ENCODE measurements at regions not wholly inside any gene's neighbourhood (a gene's known extent, or its start where the extent isn't known, plus 50 kb on each side); places are given as distances from the start of the nearest gene placed in this dataset.

DNA sequence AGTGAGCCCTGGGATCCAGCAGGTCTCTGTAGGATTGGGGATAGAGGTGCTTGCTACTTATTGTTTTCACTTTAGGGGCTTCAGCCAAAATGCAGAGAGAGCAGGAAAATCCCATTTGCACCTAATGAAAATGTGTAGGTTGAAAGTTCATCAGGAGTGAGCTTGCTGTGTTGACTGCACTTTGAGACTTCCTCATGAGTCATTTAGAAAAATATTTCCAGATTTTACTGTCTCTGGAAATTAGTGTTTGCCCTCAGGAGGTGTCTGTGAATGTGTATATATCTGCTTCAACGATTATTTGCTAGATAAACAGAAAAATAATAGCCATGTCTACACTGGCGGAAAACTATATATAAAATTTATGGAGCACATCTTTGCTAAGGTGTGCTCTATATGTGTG, 159.3 kb downstream of the CAND1 start:
- TF ChIP-seq JUND (IDR thresholded peaks at IDR 0.05) (no peak), POLR2AphosphoS5 (IDR thresholded peaks at IDR 0.05; ENCODE audit: low read depth, low read length) (no peak), ATF3 (IDR thresholded peaks at IDR 0.05) (no peak)
- TF ChIP-seq, protein P1, sequence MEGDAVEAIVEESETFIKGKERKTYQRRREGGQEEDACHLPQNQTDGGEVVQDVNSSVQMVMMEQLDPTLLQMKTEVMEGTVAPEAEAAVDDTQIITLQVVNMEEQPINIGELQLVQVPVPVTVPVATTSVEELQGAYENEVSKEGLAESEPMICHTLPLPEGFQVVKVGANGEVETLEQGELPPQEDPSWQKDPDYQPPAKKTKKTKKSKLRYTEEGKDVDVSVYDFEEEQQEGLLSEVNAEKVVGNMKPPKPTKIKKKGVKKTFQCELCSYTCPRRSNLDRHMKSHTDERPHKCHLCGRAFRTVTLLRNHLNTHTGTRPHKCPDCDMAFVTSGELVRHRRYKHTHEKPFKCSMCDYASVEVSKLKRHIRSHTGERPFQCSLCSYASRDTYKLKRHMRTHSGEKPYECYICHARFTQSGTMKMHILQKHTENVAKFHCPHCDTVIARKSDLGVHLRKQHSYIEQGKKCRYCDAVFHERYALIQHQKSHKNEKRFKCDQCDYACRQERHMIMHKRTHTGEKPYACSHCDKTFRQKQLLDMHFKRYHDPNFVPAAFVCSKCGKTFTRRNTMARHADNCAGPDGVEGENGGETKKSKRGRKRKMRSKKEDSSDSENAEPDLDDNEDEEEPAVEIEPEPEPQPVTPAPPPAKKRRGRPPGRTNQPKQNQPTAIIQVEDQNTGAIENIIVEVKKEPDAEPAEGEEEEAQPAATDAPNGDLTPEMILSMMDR (IDR thresholded peaks at IDR 0.05 in 2 of 3, conservative IDR thresholded peaks at IDR 0.05 in 1 of 3; ENCODE audit: borderline replicate concordance in 1 of 3, insufficient read depth in 1 of 3, low read depth in 2 of 3, low read length in 2 of 3), result no peak
